ENCODE measurements at regions not wholly inside any gene's neighbourhood (a gene's known extent, or its start where the extent isn't known, plus 50 kb on each side); places are given as distances from the start of the nearest gene placed in this dataset.

DNA sequence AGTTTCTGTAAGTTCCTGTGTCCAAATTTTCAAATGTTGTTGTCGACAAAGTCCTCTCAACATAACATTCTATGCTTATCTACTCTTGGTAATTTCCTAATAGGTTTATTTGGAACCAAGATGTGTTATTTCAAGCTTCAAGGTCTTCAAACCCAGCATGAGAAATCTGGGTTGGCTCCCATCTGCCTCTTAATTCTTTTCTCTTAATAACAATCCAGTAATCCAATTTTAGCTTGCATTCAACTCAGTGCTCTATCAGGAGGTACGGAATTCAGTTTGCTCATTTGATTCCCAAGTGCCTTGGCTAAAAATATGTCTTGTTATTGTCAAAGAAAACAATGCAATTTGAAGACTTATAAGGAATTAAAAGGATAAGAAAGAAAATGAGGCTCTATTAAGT is 235.5 kb upstream of the MID1 start:
- TF ChIP-seq POLR2A (IDR thresholded peaks at IDR 0.05; ENCODE audit: low read depth, low read length) (no peak), TAF1 (IDR thresholded peaks at IDR 0.05; ENCODE audit: borderline replicate concordance, low read depth, low read length) (no peak), POLR2AphosphoS5 (IDR thresholded peaks at IDR 0.05; ENCODE audit: low read depth, low read length) (no peak)
